ENCODE measurements at regions not wholly inside any gene's neighbourhood (a gene's known extent, or its start where the extent isn't known, plus 50 kb on each side); places are given as distances from the start of the nearest gene placed in this dataset.

- no peak overlapping the region for H2AFZ ChIP-seq (ENCODE audit: low read length)
- ATAC-seq (no peak), DNase-seq (no peak)
- H3K9me2 ChIP-seq (replicated peaks; ENCODE audit: low read length): no peaks in the 10 kb centered on the region
- H3K36me3 ChIP-seq (ENCODE audit: low read depth, low read length): no peaks in the 10 kb centered on the region
- no peaks in the 10 kb centered on the region for H3K79me2 ChIP-seq (ENCODE audit: low read length)
- no peak overlapping the region for H3K27ac ChIP-seq (ENCODE audit: low read length)
- no peak overlapping the region for H3K9ac ChIP-seq (ENCODE audit: low read length)
- peaks cover 19% of the 10 kb centered on the region; the same call in 1 of the 2 replicates for H3K9me3 ChIP-seq (ENCODE audit: low read length)
- H3F3A ChIP-seq (ENCODE audit: low read length, unreplicated experiment): no peaks in the 10 kb centered on the region
- ChIA-PET CTCF (no interaction called here), POLR2A (ENCODE audit: unreplicated experiment) (no interaction called here)
- no peaks in the 10 kb centered on the region for H3K4me1 ChIP-seq (ENCODE audit: insufficient read depth, low read length)
- no peak overlapping the region for H3K4me2 ChIP-seq (ENCODE audit: low read length)
- BruUV-seq (replicated peaks): no TSS peak
- TF ChIP-seq EZH2 (IDR thresholded peaks at IDR 0.05; ENCODE audit: low read length, unreplicated experiment) (no peak), CTCF (conservative IDR thresholded peaks at IDR 0.05; ENCODE audit: low read depth, low read length) (no peak), EZH2phosphoT487 (IDR thresholded peaks at IDR 0.05; ENCODE audit: borderline replicate concordance, low read length) (no peak)
- no peaks in the 10 kb centered on the region for H4K20me1 ChIP-seq (ENCODE audit: low read length)
- no peak overlapping the region for H3K4me3 ChIP-seq (ENCODE audit: low read length)
- no peaks in the 10 kb centered on the region for H3K27me3 ChIP-seq (ENCODE audit: low read length)
- intact Hi-C loops (cut with micrococcal nuclease): no loop called here
Observed at GRCh38 chr3:26292780-26293179, 329.8 kb upstream of the LRRC3B start.

GRCh38 chr3:26293329-26293844 lies 329.2 kb upstream of the LRRC3B start:
- Histone ChIP-seq H3K36me3 (ENCODE audit: low read depth, low read length) (no peaks in the 10 kb centered on the region), H3F3A (ENCODE audit: low read length, unreplicated experiment) (no peaks in the 10 kb centered on the region), H3K27ac (ENCODE audit: low read length) (no peak overlapping the region), H3K4me1 (ENCODE audit: insufficient read depth, low read length) (no peaks in the 10 kb centered on the region), H3K27me3 (ENCODE audit: low read length) (no peaks in the 10 kb centered on the region), H3K9ac (ENCODE audit: low read length) (no peak overlapping the region), H3K9me3 (ENCODE audit: low read length) (peaks cover 23% of the 10 kb centered on the region), H3K9me2 (replicated peaks; ENCODE audit: low read length) (no peaks in the 10 kb centered on the region), H4K20me1 (ENCODE audit: low read length) (no peaks in the 10 kb centered on the region), H3K79me2 (ENCODE audit: low read length) (no peaks in the 10 kb centered on the region), H3K4me3 (ENCODE audit: low read length) (no peak overlapping the region), H2AFZ (ENCODE audit: low read length) (no peak overlapping the region), H3K4me2 (ENCODE audit: low read length) (no peak overlapping the region)
- ChIA-PET POLR2A (ENCODE audit: unreplicated experiment) (no interaction called here), CTCF (no interaction called here)
- ATAC-seq: no peak
- BruUV-seq (replicated peaks): no TSS peak
- intact Hi-C loops (cut with micrococcal nuclease): no loop called here
- TF ChIP-seq CTCF (conservative IDR thresholded peaks at IDR 0.05; ENCODE audit: low read depth, low read length) (no peak), EZH2phosphoT487 (IDR thresholded peaks at IDR 0.05; ENCODE audit: borderline replicate concordance, low read length) (no peak), EZH2 (IDR thresholded peaks at IDR 0.05; ENCODE audit: low read length, unreplicated experiment) (no peak)
- no peak for DNase-seq

- BruUV-seq (replicated peaks): no TSS peak
- DNase-seq: no peak
- Histone ChIP-seq H3K27me3 (ENCODE audit: low read length) (no peaks in the 10 kb centered on the region), H3K4me1 (ENCODE audit: insufficient read depth, low read length) (no peaks in the 10 kb centered on the region), H3K9me2 (replicated peaks; ENCODE audit: low read length) (no peaks in the 10 kb centered on the region), H3K4me2 (ENCODE audit: low read length) (no peak overlapping the region), H3F3A (ENCODE audit: low read length, unreplicated experiment) (no peaks in the 10 kb centered on the region), H2AFZ (ENCODE audit: low read length) (no peak overlapping the region), H3K4me3 (ENCODE audit: low read length) (no peak overlapping the region), H3K36me3 (ENCODE audit: low read depth, low read length) (no peaks in the 10 kb centered on the region), H3K9me3 (ENCODE audit: low read length) (peaks cover 47% of the 10 kb centered on the region), H3K9ac (ENCODE audit: low read length) (no peak overlapping the region), H4K20me1 (ENCODE audit: low read length) (no peaks in the 10 kb centered on the region), H3K79me2 (ENCODE audit: low read length) (no peaks in the 10 kb centered on the region), H3K27ac (ENCODE audit: low read length) (no peak overlapping the region)
- no peak for ATAC-seq
- POLR2A ChIA-PET (ENCODE audit: unreplicated experiment): no interaction called here
- intact Hi-C loops (cut with micrococcal nuclease): no loop called here
- TF ChIP-seq CTCF (conservative IDR thresholded peaks at IDR 0.05; ENCODE audit: low read depth, low read length) (no peak), EZH2 (IDR thresholded peaks at IDR 0.05; ENCODE audit: low read length, unreplicated experiment) (no peak), EZH2phosphoT487 (IDR thresholded peaks at IDR 0.05; ENCODE audit: borderline replicate concordance, low read length) (no peak)
- CTCF ChIA-PET: no interaction called here
Observed at GRCh38 chr3:26307192-26307591, 315.4 kb upstream of the LRRC3B start.
